ENCODE measurements at regions not wholly inside any gene's neighbourhood (a gene's known extent, or its start where the extent isn't known, plus 50 kb on each side); places are given as distances from the start of the nearest gene placed in this dataset.

- Histone ChIP-seq H3K4me3 (ENCODE audit: low read length) (no peak overlapping the region), H3K79me2 (ENCODE audit: low read length) (no peaks in the 10 kb centered on the region)
Observed at GRCh38 chr2:58770846-58771245, 529.7 kb upstream of the FANCL start.

GRCh38 chr2:58769864-58770234 lies 528.7 kb upstream of the FANCL start:
- Histone ChIP-seq H3K9me3 (replicated peaks; ENCODE audit: insufficient read depth, low read length) (no peaks in the 10 kb centered on the region), H3K36me3 (replicated peaks; ENCODE audit: insufficient read depth, low read length) (no peaks in the 10 kb centered on the region)

More at GRCh38 chr2:58770846-58771245, 529.7 kb upstream of the FANCL start:
- no peaks in the 10 kb centered on the region for H3K4me1 ChIP-seq (ENCODE audit: low read length)
- no peaks in the 10 kb centered on the region for H3K36me3 ChIP-seq (replicated peaks; ENCODE audit: insufficient read depth, low read length)
- no peaks in the 10 kb centered on the region for H3K27me3 ChIP-seq (replicated peaks; ENCODE audit: insufficient read depth, low read length)
- H3K4me2 ChIP-seq (ENCODE audit: low read depth, low read length), result no peak overlapping the region
- H3F3A ChIP-seq (ENCODE audit: insufficient read depth, low read length), result no peaks in the 10 kb centered on the region
- H3K9me3 ChIP-seq (replicated peaks; ENCODE audit: insufficient read depth, low read length), result no peaks in the 10 kb centered on the region
- H3K9ac ChIP-seq (ENCODE audit: low read length), result no peak overlapping the region
- no peak overlapping the region for H3K27ac ChIP-seq (ENCODE audit: low read length)
- no peaks in the 10 kb centered on the region for H3K9me2 ChIP-seq (replicated peaks; ENCODE audit: insufficient read depth, low read length)
- DNase-seq, result no peak
- no peak overlapping the region for H2AFZ ChIP-seq (ENCODE audit: low read length)
- TF ChIP-seq CTCF (IDR thresholded peaks at IDR 0.05; ENCODE audit: low read length), result no peak
- TF ChIP-seq EZH2 (optimal IDR thresholded peaks at IDR 0.05; ENCODE audit: low read depth, low read length), result no peak
- TF ChIP-seq EZH2phosphoT487 (IDR thresholded peaks at IDR 0.05; ENCODE audit: low read length), result no peak
- no peaks in the 10 kb centered on the region for H4K20me1 ChIP-seq (ENCODE audit: insufficient read depth, low read length)

GRCh38 chr2:58769111-58769863 lies 528.2 kb upstream of the FANCL start:
- no peak for TF ChIP-seq EZH2 (optimal IDR thresholded peaks at IDR 0.05; ENCODE audit: low read depth, low read length)
- no peak for TF ChIP-seq EZH2phosphoT487 (IDR thresholded peaks at IDR 0.05; ENCODE audit: low read length)
- no peak for TF ChIP-seq CTCF (IDR thresholded peaks at IDR 0.05; ENCODE audit: low read length)
- Histone ChIP-seq H3K9me3 (replicated peaks; ENCODE audit: insufficient read depth, low read length) (no peaks in the 10 kb centered on the region), H3K4me2 (ENCODE audit: low read depth, low read length) (no peak overlapping the region), H3F3A (ENCODE audit: insufficient read depth, low read length) (no peaks in the 10 kb centered on the region), H2AFZ (ENCODE audit: low read length) (no peak overlapping the region), H3K9ac (ENCODE audit: low read length) (no peak overlapping the region), H3K27ac (ENCODE audit: low read length) (no peak overlapping the region), H3K4me1 (ENCODE audit: low read length) (no peaks in the 10 kb centered on the region), H4K20me1 (ENCODE audit: insufficient read depth, low read length) (no peaks in the 10 kb centered on the region), H3K9me2 (replicated peaks; ENCODE audit: insufficient read depth, low read length) (no peaks in the 10 kb centered on the region), H3K36me3 (replicated peaks; ENCODE audit: insufficient read depth, low read length) (no peaks in the 10 kb centered on the region), H3K4me3 (ENCODE audit: low read length) (no peak overlapping the region), H3K27me3 (replicated peaks; ENCODE audit: insufficient read depth, low read length) (no peaks in the 10 kb centered on the region), H3K79me2 (ENCODE audit: low read length) (no peaks in the 10 kb centered on the region)
- DNase-seq, result no peak

More at GRCh38 chr2:58769864-58770234, 528.7 kb upstream of the FANCL start:
- H3K27ac ChIP-seq (ENCODE audit: low read length), result no peak overlapping the region
- no peak overlapping the region for H3K4me3 ChIP-seq (ENCODE audit: low read length)
- no peaks in the 10 kb centered on the region for H3K4me1 ChIP-seq (ENCODE audit: low read length)
- H3K9me2 ChIP-seq (replicated peaks; ENCODE audit: insufficient read depth, low read length), result no peaks in the 10 kb centered on the region
- no peaks in the 10 kb centered on the region for H3K79me2 ChIP-seq (ENCODE audit: low read length)
- no peak for DNase-seq
- H3K4me2 ChIP-seq (ENCODE audit: low read depth, low read length), result no peak overlapping the region
- H2AFZ ChIP-seq (ENCODE audit: low read length), result no peak overlapping the region
- no peak overlapping the region for H3K9ac ChIP-seq (ENCODE audit: low read length)
- no peaks in the 10 kb centered on the region for H4K20me1 ChIP-seq (ENCODE audit: insufficient read depth, low read length)
- no peak for TF ChIP-seq CTCF (IDR thresholded peaks at IDR 0.05; ENCODE audit: low read length)
- no peak for TF ChIP-seq EZH2 (optimal IDR thresholded peaks at IDR 0.05; ENCODE audit: low read depth, low read length)
- TF ChIP-seq EZH2phosphoT487 (IDR thresholded peaks at IDR 0.05; ENCODE audit: low read length), result no peak
- H3K27me3 ChIP-seq (replicated peaks; ENCODE audit: insufficient read depth, low read length), result no peaks in the 10 kb centered on the region
- H3F3A ChIP-seq (ENCODE audit: insufficient read depth, low read length), result no peaks in the 10 kb centered on the region

Data from MM.1S (cell line).